Esophagus muscularis mucosa (tissue), 4 donors: ENCODE measurements at regions not wholly inside any gene's neighbourhood (a gene's known extent, or its start where the extent isn't known, plus 50 kb on each side); places are given as distances from the start of the nearest gene placed in this dataset.

Experiments
- DNase-seq: peaks from one replicate; pipeline ENCODE4 v3.0.0-alpha.2; 2017; ENCODE audit errors: extremely low spot score
- H3K27ac ChIP-seq, 4 donors: fragments of 200-600 bp; sonication (generic); replicated peaks in 1 of 4; 1 replicate in 3 of 4; 2 replicates in 1 of 4; pipeline ENCODE4 v1.5.1; 2016 to 2019; ENCODE audit warnings: mild to moderate bottlenecking in 1 of 4
- H3K27me3 ChIP-seq, 4 donors: fragments of 200-600 bp; sonication (generic); one replicate each; pipeline versions ENCODE4 v1.5.1 to v1.6.0; 2016 to 2019
- H3K36me3 ChIP-seq, 4 donors: fragments of 200-600 bp; sonication (generic); one replicate each; pipeline ENCODE4 v1.5.1; 2016 to 2019
- H3K4me1 ChIP-seq, 4 donors: fragments of 200-600 bp; sonication (generic); one replicate each; pipeline ENCODE4 v1.5.1; 2016 to 2019
- H3K4me3 ChIP-seq, 4 donors: fragments of 200-600 bp; sonication (generic); 1 replicate in 2 of 4; 2 replicates in 2 of 4; pipeline ENCODE4 v1.5.1; 2016 to 2019; ENCODE audit warnings: mild to moderate bottlenecking in 4 of 4, moderate library complexity in 1 of 4
- H3K9me3 ChIP-seq, 4 donors: fragments of 200-600 bp; sonication (generic); 1 replicate in 3 of 4; 2 replicates in 1 of 4; pipeline ENCODE4 v1.5.1; 2016 to 2019
- CTCF ChIP-seq, 3 experiments: fragments of 200-600 bp in 2 of 3; fragments of 450-650 bp in 1 of 3; sonication (generic) in 2 of 3; IDR thresholded peaks; one replicate each; pipeline ENCODE4 v1.5.1; 2017 to 2019; ENCODE audit warnings: antibody characterized with exemption in 3 of 3, mild to moderate bottlenecking in 2 of 3, moderate library complexity in 1 of 3
- EP300 ChIP-seq: sonication (generic); formaldehyde crosslinking; IDR thresholded peaks from one replicate; pipeline ENCODE4 v1.6.1; 2017; ENCODE audit warnings: antibody characterized with exemption
- POLR2A ChIP-seq: fragments of 450-650 bp; IDR thresholded peaks from one replicate; pipeline ENCODE4 v1.6.1; 2017; ENCODE audit warnings: antibody characterized with exemption, moderate library complexity, mild to moderate bottlenecking, low read depth
- POLR2AphosphoS5 ChIP-seq, 2 donors: sonication (generic); formaldehyde crosslinking; IDR thresholded peaks; one replicate each; pipeline ENCODE4 v1.6.1; 2017; ENCODE audit warnings: antibody characterized with exemption in 2 of 2
- WGBS: methylation state at CpG from one replicate; pipeline ENCODE4 v1.1.5; 2018; 5-methylcytosine and 5-hydroxymethylcytosine counted together
- intact Hi-C: fragments of 100-400 bp; cut with DNase I; formaldehyde crosslinking; loops from one replicate; pipeline ENCODE4 v1.15.1; 2023

- Histone ChIP-seq H3K27me3 (no peaks in the 10 kb centered on the region), H3K4me3 (no peak overlapping the region), H3K27ac (no peak overlapping the region), H3K36me3 (no peaks in the 10 kb centered on the region), H3K9me3 (no peaks in the 10 kb centered on the region), H3K4me1 (peaks cover 0 to 15% (median 6%) of the 10 kb centered on the region in 4 donors)
- intact Hi-C loops = no loop called here
- WGBS = 73% methylated on average over 5 of the region's 5 CpGs
- DNase-seq = no peak
- no peak for TF ChIP-seq EP300
- TF ChIP-seq CTCF (IDR thresholded peaks at IDR 0.05) = no peak
- TF ChIP-seq POLR2A = no peak
- no peak for TF ChIP-seq POLR2AphosphoS5 (IDR thresholded peaks at IDR 0.05)
Observed at GRCh38 chr15:93496888-93497287, 407.9 kb upstream of the RGMA start.

DNA sequence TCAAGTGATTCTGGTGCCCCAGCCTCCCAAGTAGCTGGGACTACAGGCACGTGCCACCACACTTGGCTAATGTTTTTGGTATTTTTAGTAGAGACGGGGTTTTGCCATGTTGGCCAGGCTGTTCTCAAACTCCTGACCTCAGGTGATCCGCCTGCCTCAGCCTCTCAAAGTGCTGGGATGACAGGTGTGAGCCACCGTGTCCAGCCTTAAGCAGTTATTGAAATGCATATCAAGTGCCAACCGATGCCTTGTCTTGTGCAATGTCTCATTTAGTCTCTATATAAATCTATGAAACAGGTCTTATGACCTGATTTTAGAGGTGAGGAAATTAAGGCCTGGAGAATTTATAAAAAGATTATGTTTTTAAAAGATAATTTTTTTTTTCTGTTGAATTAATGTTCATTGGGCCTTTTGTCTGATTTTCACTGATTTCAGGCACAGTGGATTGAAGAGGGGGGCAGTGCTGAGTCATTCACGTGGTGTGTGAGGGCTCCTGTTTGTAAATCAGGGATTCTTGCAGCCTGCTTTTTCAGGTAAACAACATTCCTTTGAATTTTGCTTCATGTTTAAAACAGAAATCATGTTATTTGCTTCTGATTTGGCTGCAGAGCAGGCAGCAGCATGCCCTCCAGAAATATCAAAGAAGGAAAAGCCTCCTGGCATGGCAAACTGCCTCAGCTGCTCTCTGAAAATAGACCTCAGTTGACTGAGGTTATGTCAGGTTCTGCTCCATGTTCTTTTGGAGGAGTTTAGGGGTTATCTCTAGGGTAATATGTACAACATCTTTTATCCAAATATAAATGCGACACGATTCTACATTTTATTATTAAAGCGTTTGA, 407.0 kb upstream of the RGMA start:
- intact Hi-C loops = no loop called here

GRCh38 chr15:93493172-93493571, 404.2 kb upstream of the RGMA start:
- no peak overlapping the region for H3K4me3 ChIP-seq
- no peaks in the 10 kb centered on the region for H3K36me3 ChIP-seq
- H3K27ac ChIP-seq = no peak overlapping the region
- TF ChIP-seq POLR2AphosphoS5 (IDR thresholded peaks at IDR 0.05) = no peak
- no peak for TF ChIP-seq CTCF (IDR thresholded peaks at IDR 0.05)
- no peak for TF ChIP-seq POLR2A
- no peak for TF ChIP-seq EP300
- intact Hi-C loops = no loop called here
- no peak for DNase-seq
- H3K4me1 ChIP-seq = peaks cover 0 to 8% (median 3%) of the 10 kb centered on the region in 4 donors
- 82% methylated on average over 4 of the region's 4 CpGs for WGBS
- no peaks in the 10 kb centered on the region for H3K9me3 ChIP-seq
- H3K27me3 ChIP-seq = no peaks in the 10 kb centered on the region

More for the DNA sequence above, 407.0 kb upstream of the RGMA start:
- no peaks in the 10 kb centered on the region for H3K36me3 ChIP-seq
- no peaks in the 10 kb centered on the region for H3K9me3 ChIP-seq
- 75% methylated on average over 9 of the region's 9 CpGs for WGBS
- H3K27ac ChIP-seq = no peak overlapping the region
- TF ChIP-seq POLR2A = no peak
- no peak for TF ChIP-seq CTCF (IDR thresholded peaks at IDR 0.05)
- no peak for TF ChIP-seq POLR2AphosphoS5 (IDR thresholded peaks at IDR 0.05)
- TF ChIP-seq EP300 = no peak
- peaks cover 0 to 15% (median 5%) of the 10 kb centered on the region in 4 donors for H3K4me1 ChIP-seq
- no peaks in the 10 kb centered on the region for H3K27me3 ChIP-seq
- no peak overlapping the region for H3K4me3 ChIP-seq
- no peak for DNase-seq

DNA sequence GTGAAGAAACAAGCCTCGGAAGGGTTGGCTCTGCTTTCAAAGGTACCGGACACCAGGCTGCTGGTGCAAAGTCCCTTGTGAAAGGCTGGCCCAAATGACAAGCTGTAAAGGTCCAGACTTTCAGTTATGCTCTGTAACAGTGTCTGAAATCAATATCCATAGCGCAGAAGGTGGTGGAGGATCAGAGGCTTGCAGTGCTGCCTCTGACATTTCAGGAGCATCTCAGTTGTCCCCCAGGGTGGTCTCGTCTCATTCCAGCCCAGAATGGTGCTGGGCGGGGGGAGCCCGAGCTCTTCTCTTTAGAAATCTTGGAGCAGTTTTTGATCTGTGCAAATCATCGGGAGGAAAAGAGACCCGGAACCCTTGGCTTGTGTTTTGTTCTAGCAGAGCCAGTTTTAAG, 402.3 kb upstream of the RGMA start:
- H3K9me3 ChIP-seq = no peaks in the 10 kb centered on the region
- H3K36me3 ChIP-seq = no peaks in the 10 kb centered on the region
- 91% methylated on average over 8 of the region's 8 CpGs for WGBS
- H3K4me3 ChIP-seq = no peak overlapping the region
- TF ChIP-seq CTCF (IDR thresholded peaks at IDR 0.05) (no peak), POLR2A (no peak), EP300 (no peak), POLR2AphosphoS5 (IDR thresholded peaks at IDR 0.05) (no peak)
- DNase-seq = no peak
- peaks cover 0 to 5% (median 3%) of the 10 kb centered on the region in 4 donors for H3K4me1 ChIP-seq
- no peaks in the 10 kb centered on the region for H3K27me3 ChIP-seq
- no peak overlapping the region for H3K27ac ChIP-seq
- intact Hi-C loops = no loop called here

DNA sequence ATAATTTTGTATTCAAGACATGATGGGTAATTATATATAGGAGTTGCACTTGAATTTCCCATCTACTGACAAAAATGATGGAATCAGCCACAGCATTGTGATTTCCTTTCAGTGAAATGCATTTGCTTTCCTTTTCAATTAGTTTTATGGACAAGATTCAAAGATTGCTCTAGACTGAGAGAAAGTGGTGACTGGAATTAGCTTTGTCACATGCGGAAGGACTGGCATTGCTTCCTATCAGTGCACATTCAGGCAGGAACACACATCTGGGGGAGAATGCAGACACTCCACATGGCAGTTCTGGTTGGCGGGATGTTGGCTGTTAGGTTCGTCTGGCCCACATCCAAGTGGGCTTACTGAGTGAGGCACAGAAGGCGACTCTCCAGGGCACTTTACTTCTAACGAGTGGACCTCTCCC, 399.3 kb upstream of the RGMA start:
- Histone ChIP-seq H3K4me3 (no peak overlapping the region), H3K27me3 (no peaks in the 10 kb centered on the region), H3K4me1 (peaks cover 0 to 8% (median 2%) of the 10 kb centered on the region in 4 donors), H3K36me3 (no peaks in the 10 kb centered on the region), H3K9me3 (no peaks in the 10 kb centered on the region), H3K27ac (no peak overlapping the region)
- peak; percentile 91 for DNase-seq
- intact Hi-C loops = no loop called here
- 93% methylated on average over 5 of the region's 5 CpGs for WGBS
- TF ChIP-seq POLR2A = no peak
- TF ChIP-seq POLR2AphosphoS5 (IDR thresholded peaks at IDR 0.05) = no peak
- TF ChIP-seq CTCF (IDR thresholded peaks at IDR 0.05) = no peak
- TF ChIP-seq EP300 = no peak
